Kidney glomerular epithelial cell (primary cell): ENCODE measurements at regions not wholly inside any gene's neighbourhood (a gene's known extent, or its start where the extent isn't known, plus 50 kb on each side); places are given as distances from the start of the nearest gene placed in this dataset.
"Not testable (repeated sequence)": the region's sequence is repeated elsewhere in the genome, so short reads cannot be mapped to it uniquely, and the experiment has no call there.

Experiments
- DNase-seq: peaks from one replicate; lab custom pipeline; 2025; lab: John Stamatoyannopoulos, UW

GRCh38 chr4:159410076-159410777, 307.3 kb downstream of the RAPGEF2 start:
- DNase-seq = peak; percentile 27

DNA sequence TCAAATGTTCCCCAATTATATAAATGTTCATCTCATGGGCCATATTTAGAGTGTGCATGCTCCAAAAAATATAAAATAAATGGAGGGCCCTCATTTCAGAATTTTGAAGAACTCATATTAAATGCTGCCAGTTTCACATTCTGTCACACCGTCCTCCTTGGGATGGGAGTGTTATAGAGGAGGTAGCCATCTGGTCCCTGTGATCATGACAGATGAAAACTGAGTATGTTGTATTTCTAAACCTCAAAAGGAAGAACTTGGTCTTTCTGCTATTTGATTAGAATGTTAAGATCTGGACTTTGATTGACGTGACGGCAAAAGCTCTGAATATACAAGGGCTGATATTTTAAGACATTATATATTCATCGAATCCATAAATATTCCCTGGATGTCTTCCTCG, 308.0 kb downstream of the RAPGEF2 start:
- DNase-seq = no peak

DNA sequence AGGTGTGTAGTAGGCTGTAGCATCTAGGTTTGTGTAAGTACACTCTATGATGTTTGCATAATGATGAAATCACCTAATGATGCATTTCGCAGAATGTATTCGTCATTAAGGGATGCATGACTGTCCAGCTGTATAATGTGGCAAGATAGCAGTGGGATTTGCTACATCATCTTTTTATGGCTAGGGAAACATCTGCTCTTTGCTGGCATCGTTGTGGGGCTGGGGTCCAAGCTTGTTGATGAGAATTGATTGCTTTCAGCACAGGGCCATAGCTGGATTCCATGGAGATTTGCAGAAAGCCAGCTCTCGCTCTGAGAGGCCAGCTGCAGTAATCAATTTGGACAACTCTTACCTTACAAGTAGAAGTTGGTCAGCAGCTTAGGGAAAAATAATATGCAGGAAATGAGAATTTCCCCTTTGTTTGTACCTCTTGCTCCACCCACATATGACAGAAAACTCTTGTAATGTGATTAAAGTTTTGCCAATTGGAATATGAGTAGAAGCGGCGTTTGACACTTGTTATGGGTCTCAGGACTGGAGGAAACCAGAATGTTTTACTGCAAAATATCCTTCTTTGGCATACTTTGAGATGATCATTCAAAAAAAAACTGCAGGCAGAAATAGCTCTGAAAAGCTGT, 310.5 kb downstream of the RAPGEF2 start:
- no peak for DNase-seq

DNA sequence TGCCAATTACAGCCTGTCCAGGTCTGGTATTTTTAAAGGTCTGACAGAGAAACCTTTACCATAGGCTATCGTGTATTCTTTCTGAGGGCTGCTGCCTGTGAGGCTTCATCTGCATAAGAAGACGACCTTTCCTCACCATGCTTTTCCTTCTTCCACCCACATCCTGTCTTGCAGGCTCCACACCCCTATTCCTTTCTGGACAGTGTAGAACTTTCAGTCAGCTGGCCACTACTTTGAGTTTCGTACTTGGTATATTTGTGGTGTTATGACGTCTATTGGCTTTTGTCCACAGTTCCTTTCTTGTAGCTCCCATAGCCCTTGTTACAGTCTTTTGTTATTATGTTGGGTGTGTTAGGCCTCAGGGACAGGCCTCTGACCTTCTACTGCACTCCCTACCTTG, 311.4 kb downstream of the RAPGEF2 start:
- no peak for DNase-seq

DNA sequence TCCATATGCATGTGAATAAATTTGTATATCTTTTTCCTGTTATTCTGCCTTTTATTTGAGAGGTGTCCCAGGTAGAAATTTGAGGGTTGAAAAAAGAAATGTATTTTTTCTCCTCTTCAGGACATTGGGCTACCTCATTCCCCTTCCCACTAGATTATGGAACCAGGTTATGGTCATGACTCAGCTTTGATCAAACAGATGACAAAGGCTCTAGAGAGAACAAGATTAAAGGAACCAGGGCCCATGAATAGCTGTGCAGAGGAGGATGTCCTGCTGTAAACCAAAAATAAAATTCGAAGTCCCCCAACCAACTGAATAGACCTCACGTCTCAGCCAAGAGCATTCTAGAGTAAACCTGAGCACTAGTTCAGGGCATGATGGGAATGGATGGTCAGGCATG, 313.2 kb downstream of the RAPGEF2 start:
- no peak for DNase-seq

GRCh38 chr4:159416996-159417395, 314.1 kb downstream of the RAPGEF2 start:
- no peak for DNase-seq

GRCh38 chr4:159420162-159421057, 317.5 kb downstream of the RAPGEF2 start:
- no peak for DNase-seq

- not testable (repeated sequence) for DNase-seq
Measured at GRCh38 chr4:159421058-159421419, 318.2 kb downstream of the RAPGEF2 start.

DNA sequence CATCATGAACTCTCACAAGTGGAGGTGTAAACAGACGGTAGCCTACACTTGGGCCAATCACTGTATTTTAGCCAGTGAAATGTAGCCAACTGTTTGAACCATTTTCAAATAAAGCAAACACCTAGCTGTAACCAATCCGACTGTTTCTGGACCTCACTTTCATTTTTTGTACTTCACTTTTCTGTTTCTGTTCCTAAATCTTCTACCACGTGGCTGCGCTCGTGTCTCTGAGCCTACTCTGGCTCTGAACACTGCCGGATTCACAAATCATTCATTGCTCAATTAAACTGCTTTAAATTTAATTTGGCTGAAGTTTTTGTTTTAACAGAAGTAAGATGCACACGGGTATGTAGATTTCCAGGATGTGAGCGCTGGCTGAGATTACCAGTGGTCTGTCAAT, 319.1 kb downstream of the RAPGEF2 start:
- no peak for DNase-seq

GRCh38 chr4:159422626-159423025, 319.7 kb downstream of the RAPGEF2 start:
- no peak for DNase-seq

DNA sequence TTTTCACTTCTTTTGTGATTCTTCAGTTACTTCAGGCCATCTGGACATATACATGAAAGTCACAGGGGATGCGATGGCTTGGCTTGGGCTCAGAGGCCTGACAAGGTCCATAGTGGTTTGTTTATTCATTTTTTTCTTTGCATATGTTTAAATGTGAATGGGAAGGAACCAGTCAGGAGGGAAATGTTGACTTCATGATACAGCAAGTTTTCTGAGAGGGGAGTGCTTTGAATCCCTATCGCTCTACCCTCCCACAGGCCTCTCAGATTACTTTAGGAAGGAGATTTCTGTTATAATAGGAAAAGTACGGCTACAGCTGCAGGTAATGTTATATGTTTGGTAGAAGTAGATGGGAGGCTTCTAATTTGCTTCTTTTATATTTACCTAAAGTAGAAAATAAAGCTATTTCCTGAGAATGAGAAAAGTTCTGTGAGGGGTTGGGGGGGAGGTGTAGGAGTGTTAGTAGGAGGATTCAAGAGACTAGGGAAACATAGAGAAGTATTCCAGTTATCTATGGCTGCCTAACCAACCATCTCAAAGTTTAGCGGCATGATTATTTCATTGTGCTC, 322.9 kb downstream of the RAPGEF2 start:
- DNase-seq = peak; percentile 57

DNA sequence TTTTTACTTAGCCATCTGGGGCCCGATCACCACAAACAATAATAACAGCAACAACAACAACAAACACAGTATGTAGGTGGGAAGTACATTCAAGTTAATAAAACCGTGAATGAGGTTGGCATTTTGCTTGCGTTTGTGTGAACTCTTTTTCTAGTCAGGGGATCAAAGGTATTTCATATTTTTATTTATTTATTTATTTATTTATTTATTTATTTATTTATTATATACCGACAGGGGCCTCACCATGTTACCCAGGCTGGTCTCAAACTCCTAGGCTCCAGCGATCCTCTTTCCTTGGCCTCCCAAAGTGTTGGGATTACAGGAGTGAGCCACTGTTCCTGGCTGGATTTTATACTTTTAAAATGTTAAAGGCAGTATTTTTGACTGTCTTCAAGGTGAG, 325.4 kb downstream of the RAPGEF2 start:
- DNase-seq = no peak

GRCh38 chr4:159428975-159429692, 326.3 kb downstream of the RAPGEF2 start:
- no peak for DNase-seq

- DNase-seq = no peak
Measured at GRCh38 chr4:159429693-159430035, 326.8 kb downstream of the RAPGEF2 start.

DNA sequence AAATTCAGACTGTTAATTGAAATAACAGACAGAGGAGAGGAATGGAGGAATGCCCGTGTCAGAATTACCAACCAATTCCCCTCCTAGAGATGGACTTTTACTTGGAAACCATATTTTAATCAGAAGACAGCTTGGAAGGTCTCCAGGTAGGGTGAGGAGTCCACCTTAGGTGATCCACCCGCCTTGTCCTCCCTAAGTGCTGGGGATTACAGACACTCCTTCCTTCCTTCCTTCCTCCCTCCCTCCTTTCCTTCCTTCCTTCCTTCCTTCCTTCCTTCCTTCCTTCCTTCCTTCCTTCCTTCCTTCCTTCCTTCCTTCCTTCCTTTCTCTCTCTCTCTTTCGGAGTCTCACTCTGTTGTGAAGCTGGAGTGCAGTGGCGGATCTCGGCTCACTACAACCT, 328.0 kb downstream of the RAPGEF2 start:
- DNase-seq = no peak

DNA sequence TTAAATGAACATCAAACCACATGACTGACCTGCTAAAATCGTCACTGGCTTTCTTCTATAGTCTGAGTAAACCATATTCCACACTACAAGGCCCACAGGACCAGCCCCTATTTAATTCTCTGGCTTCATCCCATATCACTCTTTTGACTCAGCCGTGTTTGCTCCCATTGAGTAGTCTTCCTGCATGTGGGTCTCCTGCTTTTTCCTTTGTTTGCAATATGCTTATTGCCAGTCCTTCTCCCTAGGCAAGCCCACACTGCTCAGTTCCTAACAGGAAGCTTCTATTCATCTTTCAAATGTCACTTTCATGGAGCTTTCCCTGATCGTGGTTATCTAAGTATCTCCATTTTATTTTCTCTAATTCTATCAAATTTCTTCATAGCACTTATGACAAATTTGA, 329.6 kb downstream of the RAPGEF2 start:
- DNase-seq = no peak

GRCh38 chr4:159433337-159433736, 330.5 kb downstream of the RAPGEF2 start:
- DNase-seq = no peak

GRCh38 chr4:159434114-159434870, 331.4 kb downstream of the RAPGEF2 start:
- DNase-seq = no peak

DNA sequence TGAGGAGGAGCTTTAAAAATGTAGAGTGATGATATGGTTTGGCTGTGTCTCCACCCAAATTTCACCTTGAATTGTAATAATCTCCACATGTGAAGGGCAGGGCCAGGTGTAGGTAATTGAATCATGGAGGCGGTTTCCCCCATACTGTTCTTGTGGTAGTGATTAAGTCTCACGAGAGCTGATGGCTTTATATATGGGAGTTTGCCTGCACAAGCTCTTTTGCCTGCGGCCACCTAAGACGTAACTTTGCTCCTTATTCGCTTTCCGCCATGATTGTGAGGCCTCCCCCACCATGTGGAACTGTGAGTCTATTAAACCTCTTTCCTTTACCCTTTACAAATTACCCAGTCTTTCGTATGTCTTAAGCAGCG, 332.0 kb downstream of the RAPGEF2 start:
- no peak for DNase-seq

- DNase-seq = no peak
Measured at GRCh38 chr4:159435561-159436023, 332.7 kb downstream of the RAPGEF2 start.

- DNase-seq = no peak
Measured at GRCh38 chr4:159443975-159444374, 341.1 kb downstream of the RAPGEF2 start.
